Endodermal cell (in vitro differentiated cells): ENCODE measurements at regions not wholly inside any gene's neighbourhood (a gene's known extent, or its start where the extent isn't known, plus 50 kb on each side); places are given as distances from the start of the nearest gene placed in this dataset.

ENCODE experiments used
- DNase-seq: peaks from one replicate; pipeline ENCODE4 v3.0.0-alpha.2; 2017
- H3K27ac ChIP-seq: 2 replicates; pipeline ENCODE4 v1.5.1; 2013; ENCODE audit warnings: mild to moderate bottlenecking, low read depth, low read length, moderate library complexity
- H3K27me3 ChIP-seq: 2 replicates; pipeline ENCODE4 v1.6.1; 2013; ENCODE audit warnings: mild to moderate bottlenecking, low read length, moderate library complexity; ENCODE audit not compliant: insufficient read depth, control insufficient read depth, poor library complexity, severe bottlenecking
- H3K36me3 ChIP-seq: 2 replicates; pipeline ENCODE4 v1.7.0; 2013; ENCODE audit warnings: mild to moderate bottlenecking, low read length, moderate library complexity; ENCODE audit not compliant: control insufficient read depth, insufficient read depth
- H3K4me1 ChIP-seq: one replicate; pipeline ENCODE4 v1.7.0; 2013; ENCODE audit warnings: low read length; ENCODE audit not compliant: control insufficient read depth, insufficient read depth
- H3K4me3 ChIP-seq: 2 replicates; pipeline ENCODE4 v1.5.1; 2013; ENCODE audit warnings: mild to moderate bottlenecking, low read length, moderate library complexity
- H3K9ac ChIP-seq: 2 replicates; pipeline ENCODE4 v1.6.1; 2013; ENCODE audit warnings: mild to moderate bottlenecking, low read length, moderate library complexity; ENCODE audit not compliant: poor library complexity, severe bottlenecking; ENCODE audit errors: extremely low read depth
- H3K9me3 ChIP-seq: 2 replicates; pipeline ENCODE4 v1.6.1; 2013; ENCODE audit warnings: mild to moderate bottlenecking, low read length, moderate library complexity; ENCODE audit not compliant: control insufficient read depth
- H3K27ac Mint-ChIP-seq: 2 replicates; pipeline ENCODE4 v1.8.0; 2020; ENCODE audit warnings: mixed read lengths
- H3K27me3 Mint-ChIP-seq: 2 replicates; pipeline ENCODE4 v1.8.0; 2021; ENCODE audit warnings: mild to moderate bottlenecking, mixed read lengths; ENCODE audit not compliant: insufficient read depth
- H3K36me3 Mint-ChIP-seq: 2 replicates; pipeline ENCODE4 v1.8.0; 2020; ENCODE audit warnings: low read depth, mixed read lengths
- H3K4me1 Mint-ChIP-seq: 2 replicates; pipeline ENCODE4 v1.8.0; 2020; ENCODE audit warnings: mixed read lengths
- H3K4me3 Mint-ChIP-seq: 2 replicates; pipeline ENCODE4 v1.8.0; 2020; ENCODE audit warnings: mild to moderate bottlenecking, moderate library complexity, mixed read lengths
- H3K9me3 Mint-ChIP-seq: 2 replicates; pipeline ENCODE4 v1.8.0; 2020; ENCODE audit warnings: mild to moderate bottlenecking, mixed read lengths
- CTCF ChIP-seq: fragments of 200-600 bp; sonication (generic); conservative IDR thresholded peaks from 2 replicates; pipeline ENCODE4 v1.5.0; 2021; ENCODE audit warnings: antibody characterized with exemption, mild to moderate bottlenecking
- WGBS, 2 experiments: methylation state at CpG; one replicate each; pipeline versions ENCODE4 v1.1.5 to v1.1.7; 2013; ENCODE audit warnings: missing lambda C conversion rate in 2 of 2, mixed read lengths in 1 of 2; ENCODE audit not compliant: insufficient coverage in 1 of 2, insufficient read length in 1 of 2; 5-methylcytosine and 5-hydroxymethylcytosine counted together

- Mint-ChIP-seq H3K27me3 (no peaks in the 10 kb centered on the region), H3K9me3 (peaks cover 2% of the 10 kb centered on the region), H3K4me3 (no peak overlapping the region), H3K36me3 (no peaks in the 10 kb centered on the region), H3K27ac (no peak overlapping the region), H3K4me1 (no peaks in the 10 kb centered on the region)
- no peaks in the 10 kb centered on the region for H3K4me1 ChIP-seq
- no peak for TF ChIP-seq CTCF
- no peak for DNase-seq
- no peaks in the 10 kb centered on the region for H3K9me3 ChIP-seq
- H3K9ac ChIP-seq: no peak overlapping the region
- H3K27ac ChIP-seq: no peak overlapping the region
- WGBS, 2 experiments: 96 to 100% methylated on average over 3 of the region's 3 CpGs
- H3K36me3 ChIP-seq: no peaks in the 10 kb centered on the region
- no peak overlapping the region for H3K4me3 ChIP-seq
- H3K27me3 ChIP-seq: no peaks in the 10 kb centered on the region
Measured at GRCh38 chr3:78275420-78275852, 1235.5 kb downstream of the ROBO2 start.

GRCh38 chr3:78277220-78277619 lies 1237.3 kb downstream of the ROBO2 start:
- Histone ChIP-seq H3K4me3 (no peak overlapping the region), H3K36me3 (no peaks in the 10 kb centered on the region), H3K27me3 (no peaks in the 10 kb centered on the region), H3K4me1 (no peaks in the 10 kb centered on the region), H3K27ac (no peak overlapping the region), H3K9me3 (no peaks in the 10 kb centered on the region), H3K9ac (no peak overlapping the region)
- Mint-ChIP-seq H3K4me3 (no peak overlapping the region), H3K27ac (no peak overlapping the region), H3K9me3 (peaks cover 2% of the 10 kb centered on the region), H3K27me3 (no peaks in the 10 kb centered on the region), H3K36me3 (no peaks in the 10 kb centered on the region), H3K4me1 (no peaks in the 10 kb centered on the region)
- no peak for TF ChIP-seq CTCF
- 95 to 100% methylated on average over 2 of the region's 2 CpGs for WGBS, 2 experiments
- no peak for DNase-seq

GRCh38 chr3:78277801-78278200 lies 1237.9 kb downstream of the ROBO2 start:
- Mint-ChIP-seq H3K4me3 (no peak overlapping the region), H3K36me3 (no peaks in the 10 kb centered on the region), H3K9me3 (peaks cover 2% of the 10 kb centered on the region), H3K27me3 (no peaks in the 10 kb centered on the region), H3K27ac (no peak overlapping the region), H3K4me1 (no peaks in the 10 kb centered on the region)
- TF ChIP-seq CTCF: no peak
- Histone ChIP-seq H3K36me3 (no peaks in the 10 kb centered on the region), H3K4me1 (no peaks in the 10 kb centered on the region), H3K27ac (no peak overlapping the region), H3K27me3 (no peaks in the 10 kb centered on the region), H3K9me3 (no peaks in the 10 kb centered on the region), H3K9ac (no peak overlapping the region), H3K4me3 (no peak overlapping the region)
- DNase-seq: no peak
